Neural cell (in vitro differentiated cells): ENCODE measurements at regions not wholly inside any gene's neighbourhood (a gene's known extent, or its start where the extent isn't known, plus 50 kb on each side); places are given as distances from the start of the nearest gene placed in this dataset.

Source experiments
- H2AFZ ChIP-seq: fragments of 200-600, 300-800 bp; sonication (generic), shearing (Covaris generic); 2 replicates; pipeline ENCODE4 v1.6.0; 2014; ENCODE audit warnings: low read depth, mild to moderate bottlenecking, antibody characterized with exemption, low read length, moderate library complexity
- H3F3A ChIP-seq: fragments of 200-600 bp; shearing (Covaris generic); 2 replicates; pipeline ENCODE4 v1.6.1; 2016; ENCODE audit warnings: mild to moderate bottlenecking, moderate library complexity, mixed read lengths, antibody characterized with exemption, low read length; ENCODE audit not compliant: insufficient read depth, poor library complexity, severe bottlenecking
- H3K27ac ChIP-seq: fragments of 200-600, 300-800 bp; sonication (generic), shearing (Covaris generic); 2 replicates; pipeline ENCODE4 v1.5.1; 2014; ENCODE audit warnings: mild to moderate bottlenecking, low read length, moderate library complexity
- H3K27me3 ChIP-seq: fragments of 300-800, 200-600 bp; sonication (generic), shearing (Covaris generic); 2 replicates; pipeline ENCODE4 v1.6.0; 2014; ENCODE audit warnings: mild to moderate bottlenecking, low read depth, low read length, moderate library complexity; ENCODE audit not compliant: insufficient read depth
- H3K36me3 ChIP-seq: fragments of 300-800, 200-600 bp; sonication (generic), shearing (Covaris generic); 2 replicates; pipeline ENCODE4 v1.5.1; 2014; ENCODE audit warnings: mild to moderate bottlenecking, antibody characterized with exemption, low read length, moderate library complexity; ENCODE audit not compliant: insufficient read depth
- H3K4me2 ChIP-seq: fragments of 300-800, 200-600 bp; sonication (generic), shearing (Covaris generic); 2 replicates; pipeline ENCODE4 v1.6.0; 2014; ENCODE audit warnings: mild to moderate bottlenecking, low read length
- H3K4me3 ChIP-seq: fragments of 300-800, 200-600 bp; sonication (generic), shearing (Covaris generic); 2 replicates; pipeline ENCODE4 v1.5.1; 2014; ENCODE audit warnings: mild to moderate bottlenecking, low read length, moderate library complexity
- H3K79me2 ChIP-seq: fragments of 200-600 bp; shearing (Covaris generic); replicated peaks from 2 replicates; pipeline ENCODE4 v1.6.0; 2014; ENCODE audit warnings: mild to moderate bottlenecking, low read length, moderate library complexity; ENCODE audit not compliant: insufficient read depth
- H3K9ac ChIP-seq: fragments of 300-800, 200-600 bp; sonication (generic), shearing (Covaris generic); 2 replicates; pipeline ENCODE4 v1.6.1; 2016; ENCODE audit warnings: mild to moderate bottlenecking, low read length, mixed read lengths
- H3K9me2 ChIP-seq: fragments of 200-600 bp; shearing (Covaris generic); 2 replicates; pipeline ENCODE4 v1.6.1; 2016; ENCODE audit warnings: mild to moderate bottlenecking, low read length, mixed read lengths; ENCODE audit not compliant: insufficient read depth
- H3K9me3 ChIP-seq: fragments of 200-600, 300-800 bp; sonication (generic), shearing (Covaris generic); 2 replicates; pipeline ENCODE4 v1.6.1; 2016; ENCODE audit warnings: mild to moderate bottlenecking, mixed run types, low read length, moderate library complexity, mixed read lengths
- H4K20me1 ChIP-seq: fragments of 200-600 bp; shearing (Covaris generic); 2 replicates; pipeline ENCODE4 v1.6.1; 2016; ENCODE audit warnings: mild to moderate bottlenecking, mixed run types; ENCODE audit not compliant: insufficient read depth
- CTCF ChIP-seq: fragments of 450-650 bp; IDR thresholded peaks from 2 replicates; pipeline ENCODE4 v1.5.1; 2014; ENCODE audit warnings: antibody characterized with exemption, mild to moderate bottlenecking, moderate library complexity; ENCODE audit not compliant: poor library complexity, severe bottlenecking
- EP300 ChIP-seq: fragments of 450-650 bp; conservative IDR thresholded peaks from 2 replicates; pipeline ENCODE4 v1.6.1; 2014; ENCODE audit warnings: antibody characterized with exemption, mild to moderate bottlenecking, moderate library complexity; ENCODE audit not compliant: poor library complexity, severe bottlenecking
- EZH2 ChIP-seq: fragments of 200-600, 300-800 bp; shearing (Covaris generic), sonication (generic); IDR thresholded peaks from 2 replicates; pipeline ENCODE4 v1.6.1; 2014; ENCODE audit warnings: antibody characterized with exemption, low read length, borderline replicate concordance, mild to moderate bottlenecking; ENCODE audit not compliant: insufficient read depth, poor library complexity, severe bottlenecking
- MXI1 ChIP-seq: fragments of 450-650 bp; conservative IDR thresholded peaks from 2 replicates; pipeline ENCODE4 v1.6.1; 2014; ENCODE audit warnings: antibody characterized with exemption, mild to moderate bottlenecking; ENCODE audit not compliant: poor library complexity, severe bottlenecking
- POLR2AphosphoS5 ChIP-seq: IDR thresholded peaks from 2 replicates; pipeline ENCODE4 v1.6.1; 2012
- RAD21 ChIP-seq: fragments of 450-650 bp; conservative IDR thresholded peaks from 2 replicates; pipeline ENCODE4 v1.6.1; 2014; ENCODE audit warnings: antibody characterized with exemption, mild to moderate bottlenecking, moderate library complexity
- SMC3 ChIP-seq: fragments of 450-650 bp; conservative IDR thresholded peaks from 2 replicates; pipeline ENCODE4 v1.6.1; 2014; ENCODE audit warnings: antibody characterized with exemption, mild to moderate bottlenecking, moderate library complexity; ENCODE audit not compliant: poor library complexity
- TAF1 ChIP-seq: IDR thresholded peaks from 2 replicates; pipeline ENCODE4 v1.6.1; 2012; ENCODE audit warnings: low read depth
- TF ChIP-seq, protein P1 (sequence below): IDR thresholded peaks from 2 replicates; pipeline ENCODE4 v1.6.1; 2012; ENCODE audit warnings: borderline replicate concordance

DNA sequence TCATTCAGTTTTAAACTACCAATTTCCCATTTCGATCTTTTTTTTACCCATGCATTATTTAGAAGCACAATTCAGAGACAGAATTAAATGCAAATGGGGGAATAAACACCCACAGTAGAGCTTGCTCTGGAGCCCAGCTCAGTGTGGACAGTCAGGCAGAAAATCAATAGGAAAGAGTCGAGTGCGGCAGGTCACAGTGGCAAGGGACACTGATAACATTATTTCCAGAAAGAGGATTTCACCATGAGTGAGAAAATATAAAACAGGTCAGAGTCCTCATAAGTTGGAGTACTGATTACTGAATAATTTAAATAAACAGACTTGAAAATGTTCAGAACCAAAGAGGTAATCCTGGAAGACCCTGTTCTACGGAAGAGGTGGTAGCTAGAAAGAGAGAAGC lies 532.5 kb downstream of the CCSER2 start:
- Histone ChIP-seq H2AFZ (no peak overlapping the region), H4K20me1 (no peaks in the 10 kb centered on the region), H3K4me2 (no peak overlapping the region), H3K36me3 (no peaks in the 10 kb centered on the region), H3K79me2 (no peaks in the 10 kb centered on the region), H3K9me2 (no peaks in the 10 kb centered on the region), H3K9me3 (no peaks in the 10 kb centered on the region), H3K27ac (no peak overlapping the region), H3K4me3 (no peak overlapping the region), H3K27me3 (no peaks in the 10 kb centered on the region), H3K9ac (no peak overlapping the region), H3F3A (no peaks in the 10 kb centered on the region)
- TF ChIP-seq TAF1 (no peak), MXI1 (no peak), RAD21 (no peak), SMC3 (no peak), EP300 (no peak), CTCF (no peak), EZH2 (no peak), POLR2AphosphoS5 (no peak)
- TF ChIP-seq, protein P1, sequence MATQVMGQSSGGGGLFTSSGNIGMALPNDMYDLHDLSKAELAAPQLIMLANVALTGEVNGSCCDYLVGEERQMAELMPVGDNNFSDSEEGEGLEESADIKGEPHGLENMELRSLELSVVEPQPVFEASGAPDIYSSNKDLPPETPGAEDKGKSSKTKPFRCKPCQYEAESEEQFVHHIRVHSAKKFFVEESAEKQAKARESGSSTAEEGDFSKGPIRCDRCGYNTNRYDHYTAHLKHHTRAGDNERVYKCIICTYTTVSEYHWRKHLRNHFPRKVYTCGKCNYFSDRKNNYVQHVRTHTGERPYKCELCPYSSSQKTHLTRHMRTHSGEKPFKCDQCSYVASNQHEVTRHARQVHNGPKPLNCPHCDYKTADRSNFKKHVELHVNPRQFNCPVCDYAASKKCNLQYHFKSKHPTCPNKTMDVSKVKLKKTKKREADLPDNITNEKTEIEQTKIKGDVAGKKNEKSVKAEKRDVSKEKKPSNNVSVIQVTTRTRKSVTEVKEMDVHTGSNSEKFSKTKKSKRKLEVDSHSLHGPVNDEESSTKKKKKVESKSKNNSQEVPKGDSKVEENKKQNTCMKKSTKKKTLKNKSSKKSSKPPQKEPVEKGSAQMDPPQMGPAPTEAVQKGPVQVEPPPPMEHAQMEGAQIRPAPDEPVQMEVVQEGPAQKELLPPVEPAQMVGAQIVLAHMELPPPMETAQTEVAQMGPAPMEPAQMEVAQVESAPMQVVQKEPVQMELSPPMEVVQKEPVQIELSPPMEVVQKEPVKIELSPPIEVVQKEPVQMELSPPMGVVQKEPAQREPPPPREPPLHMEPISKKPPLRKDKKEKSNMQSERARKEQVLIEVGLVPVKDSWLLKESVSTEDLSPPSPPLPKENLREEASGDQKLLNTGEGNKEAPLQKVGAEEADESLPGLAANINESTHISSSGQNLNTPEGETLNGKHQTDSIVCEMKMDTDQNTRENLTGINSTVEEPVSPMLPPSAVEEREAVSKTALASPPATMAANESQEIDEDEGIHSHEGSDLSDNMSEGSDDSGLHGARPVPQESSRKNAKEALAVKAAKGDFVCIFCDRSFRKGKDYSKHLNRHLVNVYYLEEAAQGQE: no peak

GRCh38 chr10:84862551-84862950 lies 534.2 kb downstream of the CCSER2 start:
- H2AFZ ChIP-seq: no peak overlapping the region
- no peak overlapping the region for H3K27ac ChIP-seq
- no peak overlapping the region for H3K4me2 ChIP-seq
- TF ChIP-seq TAF1 (no peak), EZH2 (no peak), EP300 (no peak), RAD21 (no peak), CTCF (no peak), SMC3 (no peak), POLR2AphosphoS5 (no peak), MXI1 (no peak)
- TF ChIP-seq, protein P1: no peak
- no peak overlapping the region for H3K4me3 ChIP-seq
- H3F3A ChIP-seq: no peaks in the 10 kb centered on the region
- no peaks in the 10 kb centered on the region for H4K20me1 ChIP-seq
- no peaks in the 10 kb centered on the region for H3K9me2 ChIP-seq
- no peaks in the 10 kb centered on the region for H3K36me3 ChIP-seq
- H3K9me3 ChIP-seq: no peaks in the 10 kb centered on the region
- no peaks in the 10 kb centered on the region for H3K27me3 ChIP-seq
- no peaks in the 10 kb centered on the region for H3K79me2 ChIP-seq
- no peak overlapping the region for H3K9ac ChIP-seq
